NCI-H2196 (cell line): ENCODE measurements at regions not wholly inside any gene's neighbourhood (a gene's known extent, or its start where the extent isn't known, plus 50 kb on each side); places are given as distances from the start of the nearest gene placed in this dataset.

Experiments used
- DNase-seq: peaks from one replicate; lab custom pipeline; 2025; ENCODE audit not compliant: unreplicated experiment; lab: John Stamatoyannopoulos, UW

GRCh38 chr18:22332590-22332989 lies 85.1 kb downstream of the CTAGE1 start:
- no peak for DNase-seq

GRCh38 chr18:22330508-22330907 lies 87.2 kb downstream of the CTAGE1 start:
- no peak for DNase-seq

- no peak for DNase-seq
These were observed 92.3 kb downstream of the CTAGE1 start for GRCh38 chr18:22325396-22325795.

GRCh38 chr18:22324191-22325131 lies 93.3 kb downstream of the CTAGE1 start:
- DNase-seq, result no peak

- DNase-seq, result no peak
These were observed 95.4 kb downstream of the CTAGE1 start for GRCh38 chr18:22322243-22322691.

- no peak for DNase-seq
These were observed 96.9 kb downstream of the CTAGE1 start for GRCh38 chr18:22320771-22321170.

GRCh38 chr18:22320155-22320554 lies 97.6 kb downstream of the CTAGE1 start:
- DNase-seq, result no peak

GRCh38 chr18:22318745-22319407 lies 98.8 kb downstream of the CTAGE1 start:
- DNase-seq, result no peak

- no peak for DNase-seq
These were observed 103.3 kb downstream of the CTAGE1 start for GRCh38 chr18:22314420-22314819.

GRCh38 chr18:22314001-22314400 lies 103.7 kb downstream of the CTAGE1 start:
- no peak for DNase-seq

- no peak for DNase-seq
These were observed 106.4 kb downstream of the CTAGE1 start for GRCh38 chr18:22311301-22311700.

- DNase-seq, result no peak
These were observed 108.5 kb downstream of the CTAGE1 start for GRCh38 chr18:22309191-22309590.

GRCh38 chr18:22307528-22307927 lies 110.2 kb downstream of the CTAGE1 start:
- no peak for DNase-seq

GRCh38 chr18:22303927-22304326 lies 113.8 kb downstream of the CTAGE1 start:
- no peak for DNase-seq

GRCh38 chr18:22302144-22302543 lies 115.6 kb downstream of the CTAGE1 start:
- no peak for DNase-seq

GRCh38 chr18:22300665-22301636 lies 116.8 kb downstream of the CTAGE1 start:
- no peak for DNase-seq

- no peak for DNase-seq
These were observed 120.7 kb downstream of the CTAGE1 start for GRCh38 chr18:22297008-22297407.

GRCh38 chr18:22296304-22296703 lies 121.4 kb downstream of the CTAGE1 start:
- DNase-seq, result no peak

GRCh38 chr18:22293417-22293816 lies 124.0 kb downstream of the GATA6 start:
- DNase-seq, result no peak

GRCh38 chr18:22290004-22290403 lies 120.6 kb downstream of the GATA6 start:
- DNase-seq, result no peak

GRCh38 chr18:22286585-22286984 lies 117.2 kb downstream of the GATA6 start:
- DNase-seq, result no peak
